MM.1S (cell line): ENCODE measurements at regions not wholly inside any gene's neighbourhood (a gene's known extent, or its start where the extent isn't known, plus 50 kb on each side); places are given as distances from the start of the nearest gene placed in this dataset.

Experiments
- DNase-seq: peaks from one replicate; pipeline ENCODE4 v3.0.0-alpha.2; 2015
- H2AFZ ChIP-seq: fragments of 300-600 bp; sonication (generic); 2 replicates; pipeline ENCODE4 v1.6.0; 2016; ENCODE audit warnings: antibody characterized with exemption, low read length
- H3F3A ChIP-seq: fragments of 300-600 bp; sonication (generic); 2 replicates; pipeline ENCODE4 v1.6.1; 2016; ENCODE audit warnings: mild to moderate bottlenecking, antibody characterized with exemption, low read length, moderate library complexity, mixed read lengths; ENCODE audit not compliant: insufficient read depth
- H3K27ac ChIP-seq: fragments of 300-600 bp; sonication (generic); 2 replicates; pipeline ENCODE4 v1.5.1; 2016; ENCODE audit warnings: mild to moderate bottlenecking, low read length
- H3K27me3 ChIP-seq: fragments of 300-600 bp; sonication (generic); replicated peaks from 2 replicates; pipeline ENCODE4 v1.6.0; 2016; ENCODE audit warnings: low read length; ENCODE audit not compliant: insufficient read depth
- H3K36me3 ChIP-seq: fragments of 300-600 bp; sonication (generic); replicated peaks from 2 replicates; pipeline ENCODE4 v1.6.1; 2016; ENCODE audit warnings: mild to moderate bottlenecking, low read length, mixed read lengths; ENCODE audit not compliant: insufficient read depth
- H3K4me1 ChIP-seq: fragments of 300-600 bp; sonication (generic); 2 replicates; pipeline ENCODE4 v1.6.1; 2016; ENCODE audit warnings: low read length, mixed read lengths
- H3K4me2 ChIP-seq: fragments of 300-600 bp; sonication (generic); 2 replicates; pipeline ENCODE4 v1.6.0; 2016; ENCODE audit warnings: low read depth, low read length
- H3K4me3 ChIP-seq: fragments of 300-600 bp; sonication (generic); 2 replicates; pipeline ENCODE4 v1.5.1; 2016; ENCODE audit warnings: low read length, mixed read lengths
- H3K79me2 ChIP-seq: fragments of 300-600 bp; sonication (generic); 2 replicates; pipeline ENCODE4 v1.6.1; 2016; ENCODE audit warnings: mixed run types, low read length, mixed read lengths
- H3K9ac ChIP-seq: fragments of 300-600 bp; sonication (generic); 2 replicates; pipeline ENCODE4 v1.6.1; 2016; ENCODE audit warnings: low read length, mixed read lengths
- H3K9me2 ChIP-seq: fragments of 300-600 bp; sonication (generic); replicated peaks from 2 replicates; pipeline ENCODE4 v1.6.1; 2016; ENCODE audit warnings: mild to moderate bottlenecking, low read length, mixed read lengths; ENCODE audit not compliant: insufficient read depth
- H3K9me3 ChIP-seq: fragments of 300-600 bp; sonication (generic); replicated peaks from 2 replicates; pipeline ENCODE4 v1.6.1; 2016; ENCODE audit warnings: mild to moderate bottlenecking, low read length, mixed read lengths; ENCODE audit not compliant: insufficient read depth
- H4K20me1 ChIP-seq: fragments of 300-600 bp; sonication (generic); 2 replicates; pipeline ENCODE4 v1.6.1; 2016; ENCODE audit warnings: mild to moderate bottlenecking, low read length, moderate library complexity, mixed read lengths; ENCODE audit not compliant: insufficient read depth
- EZH2 ChIP-seq: fragments of 300-600 bp; sonication (generic); optimal IDR thresholded peaks from 2 replicates; pipeline ENCODE3; 2017; ENCODE audit warnings: low read depth, mild to moderate bottlenecking, antibody characterized with exemption, low read length, mixed read lengths
- EZH2phosphoT487 ChIP-seq: fragments of 300-600 bp; sonication (generic); IDR thresholded peaks from 2 replicates; pipeline ENCODE4 v1.6.1; 2018; ENCODE audit warnings: antibody characterized with exemption, low read length
- TF ChIP-seq, protein P1 (sequence below): fragments of 300-600 bp; sonication (generic); IDR thresholded peaks from 2 replicates; pipeline ENCODE4 v1.5.1; 2016; ENCODE audit warnings: antibody characterized with exemption, low read length, mixed read lengths

DNA sequence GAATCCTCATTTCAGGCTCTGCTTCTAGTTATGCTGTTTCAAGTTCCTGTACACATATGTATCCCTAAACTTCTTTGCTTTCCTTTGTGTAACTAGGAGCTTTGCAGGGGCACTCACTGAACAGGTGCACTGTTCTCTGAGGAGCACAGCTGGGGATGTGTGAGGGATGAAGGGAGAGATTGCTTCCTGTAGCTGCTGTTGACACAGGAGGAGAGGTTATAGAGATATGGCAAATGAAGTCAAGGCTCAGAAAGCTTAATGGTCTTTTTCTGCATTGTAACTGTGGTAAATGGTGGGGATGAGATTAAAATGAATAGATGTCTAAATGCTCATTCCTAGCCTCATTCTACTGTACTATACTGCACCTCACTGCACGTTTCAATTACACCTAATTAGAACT is 454.3 kb downstream of the BTBD3 start:
- Histone ChIP-seq H3K4me3 (no peak overlapping the region), H3K9me3 (no peaks in the 10 kb centered on the region), H3K9ac (no peak overlapping the region), H3K4me1 (peaks cover 7% of the 10 kb centered on the region; the same call in 1 of the 2 replicates), H2AFZ (no peak overlapping the region), H3K4me2 (no peak overlapping the region), H3K36me3 (no peaks in the 10 kb centered on the region), H3K79me2 (no peaks in the 10 kb centered on the region), H3K27ac (peak overlapping the region; percentile 24; the same call in 1 of the 2 replicates), H3K27me3 (no peaks in the 10 kb centered on the region), H3F3A (peaks cover 7% of the 10 kb centered on the region), H4K20me1 (no peaks in the 10 kb centered on the region), H3K9me2 (no peaks in the 10 kb centered on the region)
- no peak for DNase-seq
- TF ChIP-seq EZH2phosphoT487: no peak
- TF ChIP-seq, protein P1, sequence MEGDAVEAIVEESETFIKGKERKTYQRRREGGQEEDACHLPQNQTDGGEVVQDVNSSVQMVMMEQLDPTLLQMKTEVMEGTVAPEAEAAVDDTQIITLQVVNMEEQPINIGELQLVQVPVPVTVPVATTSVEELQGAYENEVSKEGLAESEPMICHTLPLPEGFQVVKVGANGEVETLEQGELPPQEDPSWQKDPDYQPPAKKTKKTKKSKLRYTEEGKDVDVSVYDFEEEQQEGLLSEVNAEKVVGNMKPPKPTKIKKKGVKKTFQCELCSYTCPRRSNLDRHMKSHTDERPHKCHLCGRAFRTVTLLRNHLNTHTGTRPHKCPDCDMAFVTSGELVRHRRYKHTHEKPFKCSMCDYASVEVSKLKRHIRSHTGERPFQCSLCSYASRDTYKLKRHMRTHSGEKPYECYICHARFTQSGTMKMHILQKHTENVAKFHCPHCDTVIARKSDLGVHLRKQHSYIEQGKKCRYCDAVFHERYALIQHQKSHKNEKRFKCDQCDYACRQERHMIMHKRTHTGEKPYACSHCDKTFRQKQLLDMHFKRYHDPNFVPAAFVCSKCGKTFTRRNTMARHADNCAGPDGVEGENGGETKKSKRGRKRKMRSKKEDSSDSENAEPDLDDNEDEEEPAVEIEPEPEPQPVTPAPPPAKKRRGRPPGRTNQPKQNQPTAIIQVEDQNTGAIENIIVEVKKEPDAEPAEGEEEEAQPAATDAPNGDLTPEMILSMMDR: no peak
- no peak for TF ChIP-seq EZH2

- Histone ChIP-seq H2AFZ (no peak overlapping the region), H3K4me1 (peaks cover 7% of the 10 kb centered on the region; the same call in 1 of the 2 replicates), H3K27me3 (no peaks in the 10 kb centered on the region), H3K27ac (no peak overlapping the region), H4K20me1 (no peaks in the 10 kb centered on the region), H3K4me2 (no peak overlapping the region), H3K9ac (no peak overlapping the region), H3K4me3 (no peak overlapping the region), H3K9me3 (no peaks in the 10 kb centered on the region), H3K79me2 (no peaks in the 10 kb centered on the region), H3K9me2 (no peaks in the 10 kb centered on the region), H3K36me3 (no peaks in the 10 kb centered on the region), H3F3A (peaks cover 7% of the 10 kb centered on the region)
- TF ChIP-seq EZH2: no peak
- TF ChIP-seq, protein P1: no peak
- no peak for TF ChIP-seq EZH2phosphoT487
- DNase-seq: no peak
Observed at GRCh38 chr20:12372557-12372956, 454.9 kb downstream of the BTBD3 start.

- TF ChIP-seq, protein P1: no peak
- TF ChIP-seq EZH2 (no peak), EZH2phosphoT487 (no peak)
Observed at GRCh38 chr20:12375967-12376366, 458.3 kb downstream of the BTBD3 start.

More at GRCh38 chr20:12375967-12376366, 458.3 kb downstream of the BTBD3 start:
- H3K27me3 ChIP-seq: no peaks in the 10 kb centered on the region
- no peak overlapping the region for H3K9ac ChIP-seq
- no peaks in the 10 kb centered on the region for H3K36me3 ChIP-seq
- no peaks in the 10 kb centered on the region for H4K20me1 ChIP-seq
- H3K9me2 ChIP-seq: no peaks in the 10 kb centered on the region
- no peaks in the 10 kb centered on the region for H3K9me3 ChIP-seq
- H3K79me2 ChIP-seq: no peaks in the 10 kb centered on the region
- no peak for DNase-seq
- no peak overlapping the region for H3K4me2 ChIP-seq
- H3K4me1 ChIP-seq: peaks cover 7% of the 10 kb centered on the region; the same call in 1 of the 2 replicates
- no peak overlapping the region for H3K4me3 ChIP-seq
- H3F3A ChIP-seq: peaks cover 3% of the 10 kb centered on the region
- H3K27ac ChIP-seq: no peak overlapping the region
- H2AFZ ChIP-seq: no peak overlapping the region
